Fibroblast of mammary gland (primary cell): ENCODE measurements at regions not wholly inside any gene's neighbourhood (a gene's known extent, or its start where the extent isn't known, plus 50 kb on each side); places are given as distances from the start of the nearest gene placed in this dataset.
"Not testable (repeated sequence)": the region's sequence is repeated elsewhere in the genome, so short reads cannot be mapped to it uniquely, and the experiment has no call there.

Source experiments
- DNase-seq: peaks from one replicate; pipeline ENCODE4 v3.0.0-alpha.2; 2010; ENCODE audit warnings: low read depth
- H3K4me3 ChIP-seq: 2 replicates; pipeline ENCODE4 v1.5.1; 2011; ENCODE audit warnings: low read depth, mild to moderate bottlenecking, low read length, moderate library complexity; ENCODE audit not compliant: control insufficient read depth
- TF ChIP-seq, protein P1 (sequence below): conservative IDR thresholded peaks from 2 replicates; pipeline ENCODE4 v1.5.1; 2011; ENCODE audit warnings: low read depth, low read length, inconsistent platforms; ENCODE audit not compliant: control insufficient read depth, insufficient read depth

DNA sequence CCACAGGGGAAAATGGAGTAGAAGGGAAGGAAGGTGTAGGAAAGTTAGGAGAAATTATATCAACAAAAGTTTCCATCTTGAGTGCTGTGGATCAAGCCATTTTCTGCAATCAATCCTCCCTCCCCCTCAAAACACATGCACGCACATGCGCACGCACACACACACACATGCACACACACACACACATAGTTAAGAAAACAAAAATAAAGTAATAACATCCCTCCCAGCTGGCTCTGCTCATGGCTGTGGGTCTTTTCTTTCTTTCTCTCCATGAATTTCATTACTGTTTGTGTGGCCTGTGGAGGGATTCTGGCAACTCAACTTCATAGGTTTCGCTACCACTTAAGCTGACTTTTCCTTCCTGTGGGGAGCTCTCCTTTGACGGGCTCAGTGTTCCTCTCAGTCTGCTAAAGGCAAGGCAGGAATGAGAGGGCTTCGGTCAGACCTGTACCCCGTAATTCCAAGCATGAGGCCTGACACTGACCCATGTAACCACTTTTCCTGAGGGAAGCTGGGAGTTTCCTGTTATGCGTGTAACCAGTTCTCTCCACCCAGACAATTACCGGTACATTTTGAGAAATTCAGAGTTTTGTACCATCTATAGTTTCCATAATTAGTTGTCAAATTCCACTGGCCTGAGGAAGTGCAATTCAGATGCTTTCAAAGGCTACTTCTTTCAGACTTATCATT is 79.8 kb downstream of the ZNF92 start:
- TF ChIP-seq, protein P1, sequence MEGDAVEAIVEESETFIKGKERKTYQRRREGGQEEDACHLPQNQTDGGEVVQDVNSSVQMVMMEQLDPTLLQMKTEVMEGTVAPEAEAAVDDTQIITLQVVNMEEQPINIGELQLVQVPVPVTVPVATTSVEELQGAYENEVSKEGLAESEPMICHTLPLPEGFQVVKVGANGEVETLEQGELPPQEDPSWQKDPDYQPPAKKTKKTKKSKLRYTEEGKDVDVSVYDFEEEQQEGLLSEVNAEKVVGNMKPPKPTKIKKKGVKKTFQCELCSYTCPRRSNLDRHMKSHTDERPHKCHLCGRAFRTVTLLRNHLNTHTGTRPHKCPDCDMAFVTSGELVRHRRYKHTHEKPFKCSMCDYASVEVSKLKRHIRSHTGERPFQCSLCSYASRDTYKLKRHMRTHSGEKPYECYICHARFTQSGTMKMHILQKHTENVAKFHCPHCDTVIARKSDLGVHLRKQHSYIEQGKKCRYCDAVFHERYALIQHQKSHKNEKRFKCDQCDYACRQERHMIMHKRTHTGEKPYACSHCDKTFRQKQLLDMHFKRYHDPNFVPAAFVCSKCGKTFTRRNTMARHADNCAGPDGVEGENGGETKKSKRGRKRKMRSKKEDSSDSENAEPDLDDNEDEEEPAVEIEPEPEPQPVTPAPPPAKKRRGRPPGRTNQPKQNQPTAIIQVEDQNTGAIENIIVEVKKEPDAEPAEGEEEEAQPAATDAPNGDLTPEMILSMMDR: no peak
- no peak overlapping the region for H3K4me3 ChIP-seq
- DNase-seq: no peak

- DNase-seq: no peak
- H3K4me3 ChIP-seq: no peak overlapping the region
- TF ChIP-seq, protein P1: no peak
Measured at GRCh38 chr7:65454469-65454868, 80.8 kb downstream of the ZNF92 start.

DNA sequence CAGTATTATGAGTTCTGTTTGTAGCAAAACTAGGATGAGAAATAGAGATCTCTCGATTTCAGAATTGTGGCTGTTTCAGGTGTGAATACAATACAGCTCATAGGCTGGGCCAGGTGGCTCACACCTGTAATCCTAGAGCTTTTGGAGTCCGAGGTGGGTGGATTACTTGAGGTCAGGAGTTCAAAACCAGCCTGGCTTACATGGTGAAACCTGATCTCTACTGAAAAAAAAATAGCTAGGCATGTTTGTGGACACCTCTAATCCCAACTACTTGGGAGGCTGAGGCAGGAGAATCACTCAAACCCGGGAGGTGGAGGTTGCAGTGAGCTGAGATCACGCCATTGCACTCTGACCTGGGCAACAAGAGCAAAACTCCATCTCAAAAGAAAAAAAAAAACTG is 81.4 kb downstream of the ZNF92 start:
- DNase-seq, H3K4me3 ChIP-seq: not testable (repeated sequence)

- DNase-seq: no peak
- TF ChIP-seq, protein P1: no peak
- no peak overlapping the region for H3K4me3 ChIP-seq
Measured at GRCh38 chr7:65457705-65458104, 84.0 kb downstream of the ZNF92 start.

GRCh38 chr7:65459438-65459837 is 85.8 kb downstream of the ZNF92 start:
- TF ChIP-seq, protein P1: no peak
- H3K4me3 ChIP-seq: no peak overlapping the region
- no peak for DNase-seq

DNA sequence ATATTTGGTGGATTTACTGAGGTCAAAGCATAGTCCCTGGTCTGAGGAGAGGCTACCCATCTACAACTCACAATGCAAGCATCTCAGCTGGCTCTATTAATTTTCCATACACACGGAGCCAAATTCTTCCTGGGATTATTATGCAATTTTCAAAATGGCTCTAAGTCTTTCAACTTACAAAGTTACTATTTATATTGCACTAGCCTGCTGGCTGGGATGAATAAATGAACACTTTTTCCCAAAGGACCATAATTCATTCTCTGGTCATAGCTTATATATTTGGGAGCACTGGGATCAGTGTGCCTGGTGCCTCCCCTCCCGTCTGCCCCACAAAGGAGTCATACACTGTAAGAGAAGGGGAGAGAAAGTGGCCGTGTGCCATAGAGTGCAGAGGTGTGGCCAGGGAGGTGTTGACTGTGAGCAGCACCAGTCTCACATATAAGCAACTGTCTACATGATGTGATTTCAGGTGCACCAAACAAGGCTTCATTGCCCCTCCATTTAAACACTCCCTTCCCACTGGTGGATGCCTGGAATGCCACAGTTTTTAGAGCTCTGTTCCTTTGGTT is 88.6 kb downstream of the ZNF92 start:
- no peak overlapping the region for H3K4me3 ChIP-seq
- TF ChIP-seq, protein P1: no peak
- no peak for DNase-seq

- DNase-seq: no peak
- TF ChIP-seq, protein P1: no peak
- no peak overlapping the region for H3K4me3 ChIP-seq
Measured at GRCh38 chr7:65463184-65463583, 89.5 kb downstream of the ZNF92 start.

- not testable (repeated sequence) for H3K4me3 ChIP-seq, DNase-seq
Measured at GRCh38 chr7:65469919-65470558, 96.4 kb downstream of the ZNF92 start.
